Kidney glomerular epithelial cell (primary cell): ENCODE measurements at regions not wholly inside any gene's neighbourhood (a gene's known extent, or its start where the extent isn't known, plus 50 kb on each side); places are given as distances from the start of the nearest gene placed in this dataset.
"Not testable (repeated sequence)": the region's sequence is repeated elsewhere in the genome, so short reads cannot be mapped to it uniquely, and the experiment has no call there.

Experiments used
- DNase-seq: peaks from one replicate; lab custom pipeline; 2025; lab: John Stamatoyannopoulos, UW

DNA sequence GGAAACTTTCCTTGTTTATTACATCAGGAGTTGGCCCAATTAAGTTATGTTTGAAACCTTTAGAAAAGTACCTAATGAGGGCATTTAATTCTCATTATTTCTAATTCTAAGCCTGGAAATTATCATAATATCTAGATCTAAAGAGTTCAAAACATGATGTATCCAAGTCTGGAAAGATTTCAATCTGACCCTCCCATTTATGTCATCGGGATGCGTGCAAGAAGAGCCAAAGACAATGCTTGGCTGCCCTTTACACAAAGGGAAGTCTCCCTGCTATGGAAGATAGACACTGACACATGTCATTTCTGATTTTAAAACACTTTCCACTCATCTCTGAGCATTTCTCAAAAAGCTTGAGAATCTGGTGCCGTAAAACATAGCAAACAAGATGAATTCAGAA is 222.4 kb downstream of the ANTXR2 start:
- DNase-seq, result no peak

DNA sequence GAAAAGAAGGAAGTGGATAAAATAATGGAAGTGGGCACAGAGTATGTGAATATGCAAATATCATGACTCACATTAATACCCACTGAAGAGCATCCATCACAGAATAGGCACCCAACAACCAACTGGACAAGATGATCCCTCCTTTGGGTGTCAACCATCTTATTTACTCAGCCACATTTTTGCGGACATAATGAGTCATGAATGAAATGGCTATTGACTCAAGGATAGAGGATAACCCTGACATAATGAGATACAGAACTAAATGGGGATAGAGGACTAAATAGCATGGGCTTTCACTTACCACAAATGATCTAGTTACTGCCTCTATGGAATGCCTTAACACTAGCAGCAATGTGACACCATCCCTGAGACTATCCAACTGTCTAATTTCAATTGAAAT is 224.7 kb downstream of the ANTXR2 start:
- no peak for DNase-seq

DNA sequence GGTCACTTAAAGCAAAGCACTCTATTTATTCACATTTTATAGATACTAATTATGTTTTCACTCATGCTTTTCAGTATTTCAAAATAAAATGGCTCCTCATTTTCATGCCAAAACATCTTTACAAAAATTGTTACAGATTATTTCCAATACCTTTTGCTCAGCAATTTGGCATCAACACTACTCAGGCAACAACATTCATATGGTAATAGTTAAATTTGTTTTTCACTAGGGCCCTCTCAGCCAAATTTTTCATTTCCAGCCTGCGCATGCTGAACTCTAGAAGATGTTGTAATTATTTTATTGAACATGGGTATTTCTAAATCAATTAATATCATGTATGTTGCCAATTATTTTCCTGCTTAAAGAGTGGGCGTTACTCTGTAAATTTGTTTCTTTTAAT is 225.6 kb downstream of the ANTXR2 start:
- no peak for DNase-seq

DNA sequence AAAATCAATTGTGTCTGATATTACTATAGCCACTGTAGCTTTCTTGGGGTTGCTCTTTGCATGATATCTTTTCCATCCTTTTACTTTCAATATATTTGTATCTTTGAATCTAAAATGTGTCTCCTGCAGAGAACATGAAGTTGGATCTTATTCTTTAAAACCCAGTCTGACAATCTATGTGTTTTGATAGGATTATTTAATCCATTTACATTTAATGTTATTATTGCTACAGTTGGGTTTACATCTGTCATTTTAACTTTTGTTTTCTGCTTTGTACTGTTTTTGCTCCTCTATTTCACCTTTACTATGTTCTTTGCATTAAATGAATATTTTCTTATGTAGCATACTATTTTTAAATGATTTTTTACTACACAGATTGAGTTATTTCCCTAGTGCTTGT is 230.9 kb downstream of the ANTXR2 start:
- no peak for DNase-seq

DNA sequence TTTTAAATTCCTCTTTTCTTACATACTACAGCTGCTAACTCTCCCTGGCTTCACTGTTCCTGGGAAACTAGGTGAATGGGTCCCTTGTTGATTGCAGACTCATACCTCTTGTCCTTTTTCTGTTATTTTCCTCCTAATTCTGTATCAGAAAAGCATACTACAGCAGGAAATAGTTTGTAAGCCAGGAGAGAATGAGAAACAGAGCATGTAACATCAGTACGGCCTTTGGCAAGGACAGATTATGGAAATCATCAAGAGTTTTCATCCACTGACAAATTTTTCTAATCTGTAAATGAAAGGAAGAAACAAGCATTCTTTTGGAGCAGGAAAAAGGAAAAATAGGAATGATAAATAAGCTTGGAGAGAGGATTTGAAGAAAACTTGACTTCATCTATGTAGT is 239.2 kb downstream of the ANTXR2 start:
- no peak for DNase-seq

DNA sequence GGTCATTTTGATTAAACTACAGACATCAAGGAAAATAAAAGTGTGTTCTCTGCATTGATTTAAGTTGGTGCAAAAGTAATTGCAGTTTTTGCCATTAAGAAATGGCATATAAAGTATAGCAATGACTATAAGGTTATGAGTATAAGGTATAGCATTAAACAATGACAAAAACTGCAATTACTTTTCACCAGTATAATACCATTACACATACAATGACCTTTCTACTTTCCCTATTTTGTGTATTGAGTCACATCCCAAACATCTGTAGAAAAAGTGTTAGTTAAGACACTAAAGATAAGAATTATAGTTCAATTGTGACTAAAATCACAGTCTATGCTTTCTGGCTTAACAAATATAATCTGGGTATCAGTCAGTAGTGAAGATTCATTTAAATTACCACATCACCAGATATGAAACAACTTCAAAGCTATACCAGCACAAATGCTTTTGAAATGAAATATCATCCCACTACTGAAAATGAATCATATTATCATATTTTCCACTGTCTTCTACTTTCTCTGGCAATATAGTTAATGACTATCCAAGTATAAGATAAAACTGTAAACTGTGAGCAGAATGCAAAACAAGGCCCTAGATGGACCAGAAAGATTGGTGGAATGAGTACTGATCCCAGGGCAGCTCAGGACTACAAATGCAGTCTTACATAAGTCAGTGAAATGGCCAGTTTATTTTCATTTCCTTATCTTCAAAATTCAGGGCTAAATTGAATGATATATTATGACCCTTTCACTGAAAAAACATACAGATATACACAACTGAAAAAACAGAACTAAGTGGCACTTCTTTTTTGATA is 241.1 kb downstream of the ANTXR2 start:
- no peak for DNase-seq

DNA sequence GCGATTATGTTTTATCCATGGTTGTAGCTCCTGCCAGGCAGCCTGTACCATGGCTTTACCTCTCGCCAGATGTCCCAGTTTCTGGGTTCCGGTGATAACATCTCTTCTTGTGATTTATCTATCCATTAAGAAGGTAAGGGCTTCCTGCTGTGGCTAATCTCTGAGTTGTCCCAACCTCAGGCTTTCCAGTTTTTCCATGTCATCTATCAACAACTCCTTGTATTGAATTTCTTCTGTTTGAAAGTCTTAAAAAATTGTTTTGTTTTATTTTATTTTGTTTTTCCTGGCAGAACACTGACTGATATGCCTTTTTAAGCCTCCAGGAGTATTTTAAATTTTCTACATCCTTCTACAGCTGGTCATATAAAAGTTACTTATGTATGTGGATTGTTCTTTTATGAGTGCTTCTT is 241.9 kb downstream of the ANTXR2 start:
- DNase-seq, result no peak

DNA sequence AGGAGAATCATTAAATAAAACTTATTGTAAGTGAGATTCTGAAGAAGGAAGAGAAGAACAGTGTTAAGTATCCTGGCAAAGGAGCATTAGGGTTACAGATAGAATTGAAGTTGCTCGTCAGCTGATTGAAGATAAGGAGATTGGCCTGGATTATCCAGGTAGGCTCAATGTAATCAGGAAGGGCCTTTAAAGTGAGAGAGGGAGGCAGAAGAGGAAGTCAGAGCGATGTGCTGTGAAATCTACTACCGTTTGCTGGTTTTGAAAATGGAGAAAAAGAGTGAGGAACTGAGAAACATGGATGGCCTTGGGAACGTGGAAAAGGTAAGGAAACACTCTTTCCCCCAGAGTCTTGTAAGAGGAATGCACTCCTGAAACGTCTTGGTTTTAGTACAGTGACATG is 245.7 kb downstream of the ANTXR2 start:
- no peak for DNase-seq

DNA sequence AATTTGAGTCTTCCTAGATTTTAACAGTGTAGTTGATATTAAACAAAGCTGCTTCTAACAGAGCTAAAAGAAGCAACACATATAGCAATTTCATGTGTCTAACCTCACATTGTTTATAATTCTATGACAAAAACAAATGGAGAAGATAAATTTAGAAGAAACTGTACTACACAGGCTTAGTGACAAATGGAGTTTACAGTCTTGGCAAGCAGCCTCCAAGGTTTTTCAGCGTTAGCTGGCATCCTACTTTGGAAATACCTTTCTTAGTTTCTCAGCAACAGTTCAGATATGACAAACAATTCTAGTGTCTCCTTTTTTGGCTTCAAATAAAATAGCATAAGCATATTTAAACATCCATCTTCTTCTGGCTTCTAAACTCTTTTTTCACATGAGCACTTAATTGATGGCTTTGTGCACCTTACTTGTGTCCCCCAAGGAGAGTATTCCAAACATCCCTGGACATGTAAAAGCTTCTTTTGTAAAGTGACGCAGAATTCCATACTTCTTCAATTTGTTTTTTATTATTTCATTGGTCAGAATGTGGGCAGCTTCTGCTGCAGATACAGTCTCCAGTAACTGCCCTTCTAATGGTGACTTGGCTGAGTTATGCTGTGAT is 249.8 kb downstream of the ANTXR2 start:
- DNase-seq, result no peak

DNA sequence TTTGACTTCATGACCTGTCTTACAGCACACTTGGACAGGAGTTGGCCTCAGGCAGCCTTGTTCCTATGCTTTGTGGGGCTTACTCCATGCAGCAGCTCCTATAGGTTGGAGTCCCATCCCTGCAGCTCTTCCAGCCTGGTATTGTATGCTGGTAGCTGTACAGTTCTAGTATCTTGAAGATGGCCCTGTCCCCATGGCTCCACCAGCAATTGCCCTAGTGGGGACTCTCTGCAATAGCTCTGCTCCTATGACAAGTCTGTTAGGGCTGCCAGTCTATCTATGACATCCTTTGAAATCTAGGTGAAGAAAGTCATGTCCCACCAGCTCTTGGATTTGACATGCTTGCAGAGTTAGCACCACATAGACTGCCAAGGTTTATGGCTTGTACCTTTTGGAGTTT is 252.6 kb downstream of the ANTXR2 start:
- DNase-seq, result no peak

DNA sequence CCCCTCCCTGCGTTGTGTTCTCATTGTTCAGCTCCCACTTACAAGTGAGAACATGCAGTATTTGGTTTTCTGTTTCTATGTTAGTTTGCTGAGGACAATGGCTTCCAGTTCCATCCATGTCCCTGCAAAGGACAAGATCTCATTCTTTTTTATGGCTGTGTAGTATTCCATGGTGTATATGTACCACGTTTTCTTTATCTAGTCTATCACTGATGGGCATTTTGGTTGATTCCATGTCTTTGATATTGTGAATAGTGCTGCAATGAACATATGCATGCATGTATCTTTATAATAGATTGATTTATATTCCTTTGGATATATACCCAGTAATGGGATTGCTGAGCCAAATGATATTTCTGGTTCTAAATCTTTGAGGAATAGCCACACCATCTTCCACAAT is 265.1 kb downstream of the ANTXR2 start:
- not testable (repeated sequence) for DNase-seq

DNA sequence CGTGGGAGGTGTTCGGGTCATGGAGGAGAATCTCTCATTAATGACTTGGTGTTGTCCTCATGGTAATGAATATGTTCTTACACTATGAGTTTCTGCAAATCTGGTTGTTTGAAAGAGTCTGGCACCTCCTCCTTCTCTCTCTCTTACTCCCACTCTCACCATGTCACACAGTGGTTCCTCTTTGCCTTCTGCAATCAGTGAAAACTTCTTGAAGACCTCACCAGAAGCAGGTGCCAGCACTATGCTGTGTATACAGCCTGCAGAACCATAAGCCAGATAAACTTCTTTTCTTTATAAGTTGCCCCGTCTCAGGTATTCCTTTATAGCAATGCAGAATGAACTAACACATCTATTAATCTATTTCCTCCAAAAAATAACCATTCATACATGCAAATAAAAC is 275.0 kb downstream of the ANTXR2 start:
- DNase-seq, result no peak

DNA sequence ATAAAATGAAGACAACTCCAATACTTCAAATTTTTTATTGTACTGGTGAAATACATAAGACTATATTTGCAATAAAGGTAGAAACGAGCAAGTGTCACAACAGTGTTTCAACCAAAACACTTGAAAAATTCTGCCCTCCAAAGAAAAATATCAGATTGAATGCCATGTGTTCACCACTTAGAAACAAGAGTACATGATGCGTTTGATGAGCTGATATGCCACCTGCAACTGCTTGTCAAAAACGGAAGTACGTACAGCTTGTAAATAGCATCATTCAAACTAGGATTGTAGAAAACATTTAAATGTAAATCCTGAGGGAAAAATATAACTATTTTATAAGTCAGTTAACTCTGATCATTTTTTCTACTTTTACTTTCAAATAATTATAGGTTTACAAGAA is 276.1 kb downstream of the ANTXR2 start:
- DNase-seq, result no peak

DNA sequence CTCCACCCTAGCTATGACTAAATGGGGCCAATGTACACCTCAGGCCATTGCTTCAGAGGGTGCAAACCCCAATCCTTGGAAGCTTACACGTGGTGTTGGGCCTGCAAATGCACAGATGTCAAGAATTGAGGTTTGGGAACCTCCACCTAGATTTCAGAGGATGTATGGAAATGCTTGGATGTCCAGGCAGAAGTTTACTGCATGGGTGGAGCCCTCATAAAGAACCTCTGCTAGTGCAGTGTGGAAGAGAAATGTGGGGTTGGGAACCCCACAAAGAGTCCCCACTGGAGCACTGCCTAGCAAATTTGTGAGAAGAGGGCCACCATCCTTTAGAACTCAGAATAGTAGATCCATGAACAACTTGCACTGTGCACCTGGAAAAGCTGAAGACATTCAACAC is 284.1 kb downstream of the ANTXR2 start:
- no peak for DNase-seq

DNA sequence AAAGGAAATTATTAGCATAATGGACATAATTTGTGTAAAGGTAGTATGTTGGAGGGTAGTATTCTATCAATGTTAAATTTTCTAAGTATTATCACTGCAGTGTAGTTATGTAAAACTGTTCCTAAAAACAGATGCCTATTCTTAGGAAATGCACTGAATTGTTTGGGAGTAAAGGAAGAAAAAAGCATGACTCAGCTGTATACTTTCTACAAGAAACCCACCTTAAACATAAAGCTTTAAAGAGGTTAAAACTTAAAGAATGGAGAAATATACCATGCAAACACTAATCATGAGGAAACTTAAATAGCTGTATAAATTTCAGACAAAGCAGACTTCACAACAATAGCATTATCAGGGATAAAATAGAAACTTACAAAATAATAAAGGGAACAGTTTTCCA is 292.9 kb downstream of the ANTXR2 start:
- no peak for DNase-seq

DNA sequence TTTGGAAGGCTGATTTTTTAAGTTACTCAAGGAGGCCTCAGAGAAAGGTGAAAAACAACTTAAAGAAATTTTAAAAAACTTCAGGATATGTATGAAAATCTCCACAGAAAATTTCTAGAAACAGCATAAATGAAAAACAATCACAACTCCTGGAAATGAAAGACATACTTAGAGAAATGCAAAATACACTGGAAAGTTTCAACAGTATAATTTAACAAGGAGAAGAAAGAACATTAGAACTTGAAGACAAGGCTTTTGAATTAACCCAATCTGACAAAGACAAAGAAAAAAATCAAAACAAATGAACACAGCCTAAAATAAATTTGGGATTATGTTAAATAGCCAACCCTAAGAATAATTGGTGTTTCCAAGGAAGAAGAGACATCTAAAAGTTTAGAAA is 300.5 kb downstream of the ANTXR2 start:
- DNase-seq, result no peak

DNA sequence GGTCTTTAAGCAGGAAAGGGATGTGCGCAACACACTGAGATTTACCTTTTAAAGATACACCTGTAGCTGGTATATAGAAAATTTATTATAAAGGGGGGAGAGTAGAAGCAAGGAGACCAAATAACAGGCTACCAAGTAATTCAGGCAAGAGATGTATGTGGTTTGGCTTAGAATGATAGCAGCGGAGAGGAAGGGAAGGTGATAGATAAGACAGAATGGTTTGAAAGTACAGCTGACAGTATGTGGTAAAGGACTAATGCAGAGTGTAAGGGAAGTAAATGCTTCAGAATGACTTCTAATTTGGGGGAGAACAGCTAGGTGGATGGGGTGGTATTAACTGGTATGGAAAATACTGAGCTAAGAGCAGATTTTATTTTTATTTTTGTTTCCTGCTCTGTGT is 308.9 kb downstream of the ANTXR2 start:
- DNase-seq, result no peak

DNA sequence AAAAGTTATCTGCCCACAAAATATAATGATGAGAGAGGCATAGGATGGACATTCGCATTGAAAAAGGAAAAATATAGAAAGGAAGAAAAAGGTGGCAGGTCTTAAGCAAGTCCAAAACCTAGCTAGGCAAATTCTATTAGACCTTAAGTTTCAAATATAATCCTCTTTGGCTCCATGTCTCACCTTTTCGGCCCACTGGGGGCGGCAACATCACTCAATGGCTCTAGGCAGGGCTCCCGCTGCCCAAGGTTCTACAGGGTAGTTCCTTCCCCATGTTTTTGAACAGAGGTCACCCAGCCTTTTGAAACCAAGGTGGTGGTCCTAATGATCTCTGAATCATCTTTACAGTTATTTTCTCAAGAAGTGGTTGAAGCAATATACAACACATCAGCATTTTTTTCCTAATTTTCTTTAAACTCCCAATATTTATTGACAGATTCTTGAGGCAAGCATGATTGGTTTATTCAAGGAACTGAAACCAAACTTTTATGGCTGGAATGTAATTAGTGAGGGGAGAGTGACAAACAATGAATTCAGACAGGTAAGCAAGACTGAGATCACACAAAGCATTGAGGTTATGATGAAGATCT is 309.4 kb downstream of the ANTXR2 start:
- no peak for DNase-seq

DNA sequence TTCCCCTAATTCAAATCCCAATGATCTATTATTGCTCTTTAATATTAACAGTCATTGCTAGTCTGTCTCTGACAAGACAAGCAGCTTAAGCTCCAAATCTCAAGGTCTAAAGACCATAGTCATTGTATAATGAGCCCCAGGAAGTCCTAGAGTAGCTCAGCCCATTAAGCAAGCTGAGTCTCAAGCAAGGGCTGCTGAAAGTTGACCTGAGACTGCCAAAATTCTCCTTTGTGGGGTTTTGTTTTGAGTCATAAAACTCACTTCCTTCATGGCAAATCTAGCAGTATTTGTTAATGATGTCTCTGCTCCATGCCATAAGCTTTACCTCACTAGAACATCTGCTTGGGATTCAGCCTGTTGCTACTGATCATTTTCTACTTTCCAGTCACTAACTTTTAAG is 313.2 kb downstream of the ANTXR2 start:
- DNase-seq, result no peak

DNA sequence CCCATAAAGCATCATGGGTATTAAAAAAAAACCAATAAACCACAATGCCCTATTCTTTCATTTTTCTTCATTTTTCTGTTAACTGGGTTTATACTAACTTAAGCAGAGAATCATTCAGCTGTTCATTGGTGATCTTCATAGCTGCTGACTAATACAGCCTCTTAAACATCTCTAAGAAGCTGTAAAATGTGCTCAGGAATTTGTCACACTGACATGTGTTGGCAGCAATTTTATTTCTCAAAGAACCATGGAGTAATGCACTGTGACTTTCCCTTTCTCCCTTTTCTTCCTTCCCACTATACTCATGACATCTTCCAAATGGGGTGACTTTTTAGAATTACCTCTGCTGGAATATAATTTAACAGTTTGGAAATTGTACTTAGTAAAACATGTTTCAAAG is 315.4 kb downstream of the ANTXR2 start:
- DNase-seq, result no peak

DNA sequence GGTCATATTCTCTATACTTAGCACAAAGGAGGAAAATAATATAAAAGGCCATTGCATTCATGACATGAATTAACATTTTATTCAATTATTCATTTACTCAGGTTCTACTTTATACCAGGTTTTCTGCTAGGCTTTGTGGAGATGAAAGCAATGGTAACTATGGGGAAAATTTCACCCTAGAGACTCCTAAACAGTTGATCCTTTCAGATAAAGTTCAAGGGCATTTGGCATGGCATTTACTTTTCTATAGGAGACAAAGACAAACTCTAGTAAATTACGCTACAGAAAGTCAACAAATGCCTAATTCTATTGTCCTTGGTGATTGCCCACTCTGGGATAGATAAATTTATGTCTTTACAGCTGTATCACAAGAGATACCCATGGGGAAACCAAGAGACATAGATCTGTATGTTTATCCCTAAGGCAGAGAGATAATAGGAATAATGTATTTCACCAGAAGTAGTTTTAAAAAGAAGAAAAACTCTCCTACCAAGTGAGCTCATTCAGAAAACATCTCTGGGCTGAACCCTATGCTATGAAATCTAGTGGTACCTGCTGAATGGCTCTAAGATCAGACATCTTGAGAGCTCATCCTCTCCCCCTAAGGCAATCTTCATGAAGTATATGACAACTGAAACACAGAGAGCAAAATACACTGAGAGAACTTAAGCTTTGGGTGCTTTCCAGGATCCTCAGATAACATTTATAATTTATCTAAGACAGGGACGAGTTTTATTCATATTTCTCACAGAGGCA is 316.7 kb downstream of the ANTXR2 start:
- no peak for DNase-seq

DNA sequence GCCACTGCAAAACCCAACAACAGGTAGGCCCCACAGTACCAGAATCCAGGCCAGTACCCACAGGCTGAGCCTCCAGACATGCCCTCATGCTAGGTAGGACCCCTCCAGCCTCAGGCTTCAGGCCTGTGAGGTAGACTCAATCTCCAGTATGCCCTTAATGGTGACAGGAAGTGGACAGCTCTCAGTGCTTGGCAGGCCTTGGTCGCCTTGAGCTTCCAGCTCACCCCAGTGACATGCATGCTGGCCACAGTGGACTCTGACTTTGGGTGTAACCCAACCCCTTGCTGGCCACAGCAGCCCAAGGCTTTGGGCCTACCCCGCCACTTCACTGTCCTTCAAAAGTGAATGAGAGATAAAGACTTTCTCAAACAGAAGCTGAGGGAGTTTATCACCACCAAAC is 324.2 kb downstream of the ANTXR2 start:
- DNase-seq, result no peak

DNA sequence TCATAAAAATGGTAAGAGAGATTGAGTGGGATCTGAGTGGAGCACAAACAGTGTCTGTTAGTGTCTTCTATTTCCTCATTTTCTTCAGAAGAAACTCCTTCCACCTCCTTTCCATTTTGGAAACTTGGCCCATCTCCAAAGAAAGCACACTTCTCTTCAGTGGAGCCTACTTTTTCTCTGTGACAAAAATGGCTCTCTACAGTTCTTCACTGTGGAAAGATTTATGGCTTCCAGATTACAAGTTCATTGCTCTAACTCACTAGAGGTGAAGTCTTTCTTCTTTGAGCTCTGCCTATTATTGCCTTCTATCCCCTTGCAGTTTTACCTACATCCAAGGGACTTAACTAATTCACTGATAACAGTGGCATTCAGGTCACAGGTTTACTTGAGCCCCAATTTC is 325.8 kb downstream of the ANTXR2 start:
- DNase-seq, result no peak
